GM18526 (cell line): ENCODE measurements at regions not wholly inside any gene's neighbourhood (a gene's known extent, or its start where the extent isn't known, plus 50 kb on each side); places are given as distances from the start of the nearest gene placed in this dataset.

ENCODE experiments used
- POLR2A ChIP-seq: IDR thresholded peaks from 3 replicates; pipeline ENCODE4 v1.6.1; 2011; ENCODE audit not compliant: insufficient read length; ENCODE audit errors: extremely low read depth

DNA sequence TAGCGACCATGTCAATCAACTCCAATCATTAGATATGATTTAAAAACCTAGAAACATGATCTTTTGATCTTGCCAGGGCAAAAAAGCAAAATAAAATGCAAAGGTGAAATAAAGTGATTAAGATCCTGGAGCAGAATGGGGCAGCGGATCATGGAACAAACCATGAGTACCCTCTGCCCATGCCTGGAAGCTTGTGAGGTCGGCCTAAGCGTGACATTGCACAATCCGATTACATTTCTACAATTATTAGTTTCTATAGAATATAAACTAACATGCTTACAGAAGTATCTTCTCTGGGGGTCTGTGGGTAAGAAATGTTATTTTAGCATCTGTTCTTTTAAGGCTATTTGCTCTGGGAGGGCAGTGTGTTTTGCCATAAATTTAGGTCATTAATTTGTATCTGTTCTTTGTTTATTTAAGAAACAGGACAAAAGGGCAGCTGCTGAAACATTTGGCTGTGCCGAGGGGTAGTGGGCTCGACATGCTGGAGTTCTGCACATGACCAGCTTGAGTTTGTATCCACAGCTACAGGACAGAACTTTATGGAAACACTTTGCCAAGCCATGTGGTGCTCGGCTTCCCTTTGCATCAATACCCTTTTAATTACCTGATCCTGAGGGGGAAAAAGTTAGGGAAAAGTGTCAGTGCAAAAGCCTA lies 55.9 kb downstream of the ZBTB18 start:
- no peak for TF ChIP-seq POLR2A

DNA sequence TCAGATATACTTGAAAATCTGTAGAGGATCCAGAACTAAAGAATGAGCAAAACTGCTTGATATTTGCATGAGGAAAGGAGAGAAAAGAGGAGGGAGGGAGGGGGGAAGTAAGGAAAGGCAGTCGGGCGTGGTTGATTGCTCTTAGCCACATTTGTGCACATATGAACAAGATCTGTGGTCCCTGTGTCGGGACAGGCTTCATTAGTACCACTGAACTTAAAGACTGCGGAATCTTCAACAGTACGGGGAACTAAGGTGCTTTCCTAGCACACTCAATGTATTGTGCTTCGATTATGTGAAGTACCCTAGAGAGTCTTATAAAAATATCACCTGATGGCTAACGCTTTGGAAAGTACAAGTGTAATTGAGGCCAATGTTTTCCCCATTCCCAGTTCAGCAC lies 59.9 kb downstream of the ZBTB18 start:
- no peak for TF ChIP-seq POLR2A

DNA sequence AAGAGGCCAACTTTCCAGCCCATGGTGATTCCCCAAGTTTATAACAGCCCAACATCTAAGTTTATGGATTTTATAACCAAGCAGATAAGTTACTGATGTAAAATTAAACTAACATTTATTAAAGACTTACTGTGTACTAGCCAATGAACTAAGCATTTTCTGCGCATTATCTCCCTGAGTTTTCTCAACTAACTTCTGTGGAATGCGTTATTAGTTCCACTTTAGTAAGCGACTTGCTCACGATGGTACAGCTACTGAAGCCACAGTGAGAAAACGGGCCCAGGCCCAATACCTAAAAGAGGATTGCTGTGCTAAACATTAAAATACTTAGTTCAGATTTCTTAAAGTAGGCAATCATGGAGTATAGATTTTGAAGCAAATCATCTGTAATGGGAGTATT lies 61.0 kb downstream of the ZBTB18 start:
- no peak for TF ChIP-seq POLR2A

DNA sequence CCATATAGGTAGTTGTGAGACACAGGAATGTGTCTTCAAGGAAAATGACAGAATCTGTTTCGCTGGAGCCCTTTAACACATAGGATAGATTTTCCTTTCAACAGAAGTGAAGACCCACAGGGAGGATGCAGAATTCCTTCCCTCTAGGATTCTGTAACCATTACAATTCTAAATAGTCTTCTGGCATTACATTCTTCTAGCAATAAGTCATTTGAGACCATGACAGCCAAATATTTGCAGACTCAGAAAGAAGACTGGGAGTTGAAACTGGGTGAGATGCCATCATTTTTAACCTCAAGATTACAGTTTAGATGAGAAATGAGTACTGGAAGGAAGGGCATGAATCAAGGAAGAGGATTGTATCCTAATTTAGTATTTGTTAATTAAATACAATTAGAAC lies 61.6 kb downstream of the ZBTB18 start:
- TF ChIP-seq POLR2A: no peak

DNA sequence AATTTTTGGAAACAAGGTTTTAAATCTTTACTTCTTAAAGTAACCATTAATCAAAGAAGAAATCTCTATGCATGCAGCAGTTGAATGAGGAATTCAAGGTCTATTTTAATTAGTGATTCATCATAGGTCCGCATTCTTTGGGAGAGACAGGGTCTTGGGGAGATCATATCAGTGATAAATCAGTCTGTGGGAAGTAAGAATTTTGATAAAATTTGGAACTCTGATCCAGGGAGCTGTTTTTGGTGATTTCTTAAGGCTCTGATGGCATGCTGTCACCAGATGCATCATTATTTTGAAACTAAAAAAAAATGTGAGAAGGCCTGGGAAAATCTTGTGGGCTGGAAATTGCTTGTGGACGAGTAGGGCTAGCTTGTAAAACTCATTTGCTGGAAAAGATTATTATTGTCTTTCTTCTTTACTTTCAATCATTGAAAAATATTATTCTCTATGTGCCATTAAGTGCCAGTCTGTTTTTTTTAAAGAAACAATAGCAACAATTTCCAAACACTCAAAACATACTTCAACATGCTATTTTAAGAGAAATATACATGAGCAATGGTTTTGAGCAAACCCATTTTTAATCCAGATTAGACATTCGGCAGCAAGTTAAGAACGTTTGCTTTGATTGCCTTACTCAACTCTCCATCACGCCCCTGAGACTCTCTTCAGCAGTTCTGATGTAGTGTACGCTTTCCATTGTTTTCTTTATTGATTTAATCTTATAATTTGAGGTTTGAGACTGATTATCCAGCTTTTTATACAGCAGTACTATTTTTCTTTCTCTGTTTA lies 62.6 kb downstream of the ZBTB18 start:
- no peak for TF ChIP-seq POLR2A

DNA sequence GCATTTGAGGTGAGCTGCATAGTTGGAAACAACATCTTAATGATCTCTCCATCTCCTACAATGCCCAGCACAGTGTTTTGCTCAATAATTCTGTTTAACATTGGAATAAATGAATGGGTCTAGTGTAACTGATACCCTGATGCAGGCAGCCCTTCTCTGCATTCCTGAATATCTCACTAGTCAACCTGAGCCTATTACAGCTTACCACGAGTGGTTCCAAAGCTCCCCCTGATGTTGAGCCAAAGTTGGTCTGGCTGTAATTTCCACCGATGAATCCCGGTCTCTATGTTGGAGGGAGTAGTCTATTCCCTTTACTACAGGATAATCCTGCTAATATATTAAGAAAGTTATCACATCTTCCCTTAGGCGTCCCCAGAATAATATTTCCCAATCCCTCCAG lies 63.8 kb downstream of the ZBTB18 start:
- no peak for TF ChIP-seq POLR2A

DNA sequence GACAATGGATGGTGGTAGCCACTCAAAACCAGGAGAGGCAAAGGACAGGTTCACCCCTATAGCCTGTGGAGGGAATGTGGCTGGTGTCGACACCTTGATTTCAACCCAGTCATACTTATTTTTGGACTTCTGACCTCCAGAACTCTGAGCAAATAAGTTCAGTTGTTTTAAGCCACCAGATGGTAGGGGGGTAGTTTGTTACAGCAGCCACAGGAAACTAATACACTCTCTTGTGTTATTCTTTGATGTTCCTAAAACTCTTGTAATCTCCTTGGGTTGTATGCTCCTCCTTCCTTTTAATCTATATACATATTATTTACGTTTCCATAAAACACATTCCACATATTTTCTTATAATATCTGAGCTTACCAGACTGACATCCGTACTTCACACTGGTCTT lies 65.9 kb downstream of the ZBTB18 start:
- TF ChIP-seq POLR2A: no peak

DNA sequence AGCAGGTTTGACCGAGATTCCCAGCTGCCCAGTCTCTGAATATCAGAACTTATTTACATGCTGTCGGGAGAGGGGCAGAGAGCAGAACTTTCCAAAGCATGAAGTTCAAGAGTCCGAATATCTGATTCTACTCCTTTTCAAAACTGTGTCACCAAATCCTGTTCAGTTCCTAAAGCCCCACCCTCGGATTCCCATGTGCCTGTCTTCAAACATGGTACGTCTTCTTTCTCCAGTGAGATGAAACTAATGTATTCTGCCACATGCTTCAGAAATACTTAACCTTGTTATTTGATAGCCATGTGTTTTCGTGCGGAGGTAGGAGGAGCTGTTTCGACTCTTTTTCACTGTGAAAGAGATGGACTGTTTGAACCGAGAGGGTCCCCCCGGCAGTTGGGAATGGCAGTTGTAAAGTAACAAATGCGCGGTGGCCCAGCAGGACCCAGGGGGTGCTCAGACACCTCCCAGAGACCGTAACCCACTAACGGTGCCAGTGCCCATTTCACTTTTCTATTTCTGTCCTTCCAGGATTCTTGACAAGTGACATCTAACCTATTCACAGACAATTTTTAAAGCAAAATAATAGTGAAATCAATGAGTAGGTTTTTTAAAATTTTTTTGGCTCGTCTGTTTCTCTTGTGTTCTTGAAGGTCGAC lies 67.2 kb downstream of the ZBTB18 start:
- TF ChIP-seq POLR2A: no peak

DNA sequence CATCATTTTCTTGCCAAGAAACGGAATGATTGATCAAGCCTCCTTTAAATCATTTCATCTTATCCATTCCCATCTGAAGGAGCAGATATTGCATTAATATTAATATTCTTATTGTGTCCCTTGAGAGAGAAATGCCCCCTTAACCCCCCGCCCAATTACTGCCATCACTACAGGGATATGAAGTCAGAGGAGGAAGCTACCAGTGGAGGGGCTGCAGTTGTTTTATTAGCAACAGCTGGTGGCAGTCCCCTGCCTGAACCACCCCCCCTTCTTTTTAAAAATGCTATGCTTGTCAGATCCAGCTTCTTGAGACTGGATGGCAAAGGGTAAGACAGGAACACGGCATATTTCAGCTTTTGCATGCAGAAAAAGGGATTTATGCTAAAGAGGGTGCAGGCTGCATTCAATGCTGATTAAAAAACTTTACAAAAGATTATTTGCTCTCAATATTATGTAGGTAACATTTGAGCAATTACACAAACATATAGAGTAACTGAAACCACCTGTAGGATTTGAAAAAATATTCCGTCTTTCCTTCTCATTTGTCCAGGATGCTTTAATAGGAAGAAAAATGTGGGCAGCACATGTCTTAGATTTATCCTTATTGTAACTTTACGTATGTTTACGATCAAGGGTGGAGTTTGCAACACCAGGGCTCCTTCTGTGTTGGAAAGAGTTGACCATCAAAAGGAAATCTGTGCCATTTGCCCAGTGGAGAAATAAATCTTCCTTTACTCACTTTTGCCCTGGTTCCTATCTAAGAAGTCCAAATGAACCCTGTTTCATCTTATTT lies 77.7 kb downstream of the ZBTB18 start:
- TF ChIP-seq POLR2A: no peak

DNA sequence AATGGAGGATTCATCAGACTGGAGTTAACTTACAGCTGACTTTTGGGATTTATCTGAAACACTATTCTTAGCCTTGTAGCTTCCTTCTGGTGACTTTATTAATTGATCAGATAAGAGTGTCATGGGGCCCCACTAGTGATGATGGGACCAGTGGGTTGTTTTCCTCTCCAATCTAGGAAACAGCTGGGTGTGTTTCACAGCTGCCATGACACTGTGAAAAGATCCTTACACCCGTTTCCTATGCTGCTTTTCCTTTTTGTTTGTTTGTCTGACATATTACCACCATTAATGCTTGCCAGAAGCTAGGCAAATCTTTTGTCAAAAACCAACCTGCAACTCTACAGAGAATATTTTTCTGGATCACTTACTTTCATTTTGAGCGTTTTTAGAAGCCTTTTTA lies 86.2 kb downstream of the ZBTB18 start:
- no peak for TF ChIP-seq POLR2A

DNA sequence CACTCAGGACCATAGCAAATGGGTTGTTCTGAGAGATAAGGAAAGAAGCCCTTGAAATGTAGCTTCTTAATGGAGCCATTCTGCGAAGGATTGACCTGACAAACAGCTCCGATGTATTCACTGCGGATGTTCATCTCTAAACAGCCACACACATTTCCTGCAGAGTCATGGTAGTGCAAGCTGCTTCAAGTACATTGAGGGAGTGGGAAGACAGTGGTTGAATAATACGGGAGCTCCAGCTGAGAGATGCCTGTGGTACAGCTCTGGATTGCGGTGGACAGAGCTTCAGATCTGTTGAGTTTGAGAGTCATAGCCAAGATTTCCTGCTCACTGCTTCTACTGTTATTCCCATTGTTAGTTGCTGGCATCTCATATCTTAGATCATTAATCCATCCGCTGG lies 86.6 kb downstream of the ZBTB18 start:
- no peak for TF ChIP-seq POLR2A

DNA sequence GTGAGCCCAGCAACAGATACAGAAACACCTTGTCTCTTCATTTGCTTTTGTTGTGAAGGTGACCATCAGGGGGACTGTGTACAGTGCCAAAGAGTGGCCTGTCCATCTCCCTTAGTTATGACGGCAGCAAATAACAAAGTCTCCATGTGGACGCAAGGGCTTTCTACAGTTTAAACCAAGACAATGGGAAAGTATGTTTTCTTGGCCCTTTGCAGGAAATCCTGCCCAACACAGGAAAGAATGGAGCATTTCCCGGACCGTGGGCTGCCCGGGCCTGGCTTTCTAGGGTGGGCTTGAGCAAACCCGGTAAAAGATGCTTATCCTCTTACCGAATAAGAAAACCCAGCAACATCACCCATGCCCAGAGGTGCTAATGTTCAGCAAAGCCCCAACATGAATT lies 87.3 kb downstream of the ZBTB18 start:
- no peak for TF ChIP-seq POLR2A

DNA sequence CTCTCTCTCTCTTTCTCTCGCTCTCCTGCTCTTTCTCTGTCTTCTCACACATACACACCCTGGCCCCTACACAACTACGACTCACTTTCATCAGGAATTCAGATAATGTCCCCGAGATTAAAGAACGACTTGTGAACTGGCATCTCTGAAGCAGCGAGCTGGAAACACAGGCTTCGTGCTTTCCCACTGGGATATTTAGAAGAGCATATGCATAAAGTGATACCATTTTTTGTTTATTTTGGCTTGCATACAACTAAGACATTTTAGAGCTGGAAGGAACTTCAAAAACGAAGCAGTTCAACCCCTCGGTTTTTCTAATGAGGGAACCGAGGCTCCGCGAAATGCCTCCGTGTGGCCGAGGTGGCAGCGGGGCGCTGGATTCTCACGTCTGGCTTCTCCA lies 88.6 kb downstream of the ZBTB18 start:
- no peak for TF ChIP-seq POLR2A

DNA sequence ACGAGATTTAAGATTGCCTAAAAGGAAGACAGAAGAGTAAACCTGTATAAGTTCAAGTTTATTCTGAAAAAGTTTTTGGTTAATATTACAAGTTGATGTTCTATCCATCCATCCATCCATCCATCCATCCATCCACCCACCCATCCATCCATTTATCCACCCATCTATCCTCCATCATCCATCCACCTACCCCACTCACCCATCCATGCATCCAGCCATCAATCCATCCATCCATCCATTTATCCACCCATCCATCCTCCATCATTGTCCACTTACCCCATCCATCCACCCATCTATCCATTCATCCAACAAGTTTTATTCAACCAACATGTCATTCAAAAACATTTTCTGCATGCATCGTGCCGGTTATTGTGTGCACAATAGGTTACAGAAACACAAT lies 89.3 kb downstream of the ZBTB18 start:
- no peak for TF ChIP-seq POLR2A

DNA sequence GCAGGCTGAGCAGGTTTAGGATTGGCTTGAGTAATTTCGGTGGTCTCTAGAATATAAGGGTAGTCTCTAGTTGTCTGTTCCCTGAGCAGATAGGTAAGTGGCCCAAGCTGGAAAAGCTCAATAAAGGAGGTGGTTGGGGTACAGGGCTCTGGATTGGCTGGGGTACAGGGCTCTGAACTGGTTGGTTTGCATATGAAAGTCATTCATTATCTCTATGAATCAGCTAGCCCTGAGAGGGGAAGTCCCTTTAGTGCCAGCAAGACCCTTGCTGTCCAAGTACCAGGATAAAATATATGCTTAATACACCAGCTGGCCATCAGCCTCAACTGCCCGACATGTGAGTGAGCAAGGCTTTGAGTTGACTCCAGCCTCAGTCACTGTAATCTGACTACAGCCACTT lies 93.0 kb downstream of the ZBTB18 start:
- no peak for TF ChIP-seq POLR2A

DNA sequence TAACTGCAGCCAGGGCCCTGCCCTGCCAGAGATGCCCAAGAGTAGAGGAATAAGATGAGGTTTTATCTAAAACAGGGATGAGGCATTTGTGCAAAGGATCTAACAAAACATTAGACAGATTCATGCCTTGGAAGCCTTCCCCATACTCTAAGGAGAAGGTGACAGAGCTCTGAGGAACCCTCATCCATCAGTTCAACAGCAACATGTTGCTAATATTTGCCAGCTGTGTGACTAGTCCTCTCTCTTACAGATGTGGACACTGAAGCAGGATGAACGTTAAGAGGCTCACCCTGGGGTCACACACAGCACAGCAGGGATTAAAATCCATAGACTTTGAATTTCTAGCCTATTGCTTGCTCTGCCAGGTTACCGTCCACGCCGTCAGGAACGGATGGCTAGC lies 99.0 kb downstream of the ZBTB18 start:
- TF ChIP-seq POLR2A: no peak
